ENCODE measurements at regions not wholly inside any gene's neighbourhood (a gene's known extent, or its start where the extent isn't known, plus 50 kb on each side); places are given as distances from the start of the nearest gene placed in this dataset.

DNA sequence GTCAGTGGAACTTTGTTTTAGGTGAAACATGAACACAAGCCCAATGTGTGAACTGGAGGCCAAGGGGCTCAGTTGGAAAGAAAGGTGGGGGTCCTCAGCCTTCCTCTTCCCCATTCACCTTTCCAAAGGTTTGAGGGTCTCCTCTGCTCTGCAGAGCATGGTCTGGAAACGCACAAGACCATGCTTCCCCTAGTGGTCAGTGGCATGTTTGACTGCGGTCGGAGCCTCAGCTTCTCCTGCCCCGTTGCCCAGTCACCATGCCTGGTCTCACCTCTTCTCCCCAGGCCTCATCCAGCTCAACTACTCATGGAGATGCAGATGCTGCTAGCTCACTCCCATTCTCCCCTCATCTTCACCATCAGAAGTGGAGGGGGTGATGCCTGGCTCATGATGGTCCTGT, 340.3 kb downstream of the GADD45G start (continued):
- TF ChIP-seq, protein P1, sequence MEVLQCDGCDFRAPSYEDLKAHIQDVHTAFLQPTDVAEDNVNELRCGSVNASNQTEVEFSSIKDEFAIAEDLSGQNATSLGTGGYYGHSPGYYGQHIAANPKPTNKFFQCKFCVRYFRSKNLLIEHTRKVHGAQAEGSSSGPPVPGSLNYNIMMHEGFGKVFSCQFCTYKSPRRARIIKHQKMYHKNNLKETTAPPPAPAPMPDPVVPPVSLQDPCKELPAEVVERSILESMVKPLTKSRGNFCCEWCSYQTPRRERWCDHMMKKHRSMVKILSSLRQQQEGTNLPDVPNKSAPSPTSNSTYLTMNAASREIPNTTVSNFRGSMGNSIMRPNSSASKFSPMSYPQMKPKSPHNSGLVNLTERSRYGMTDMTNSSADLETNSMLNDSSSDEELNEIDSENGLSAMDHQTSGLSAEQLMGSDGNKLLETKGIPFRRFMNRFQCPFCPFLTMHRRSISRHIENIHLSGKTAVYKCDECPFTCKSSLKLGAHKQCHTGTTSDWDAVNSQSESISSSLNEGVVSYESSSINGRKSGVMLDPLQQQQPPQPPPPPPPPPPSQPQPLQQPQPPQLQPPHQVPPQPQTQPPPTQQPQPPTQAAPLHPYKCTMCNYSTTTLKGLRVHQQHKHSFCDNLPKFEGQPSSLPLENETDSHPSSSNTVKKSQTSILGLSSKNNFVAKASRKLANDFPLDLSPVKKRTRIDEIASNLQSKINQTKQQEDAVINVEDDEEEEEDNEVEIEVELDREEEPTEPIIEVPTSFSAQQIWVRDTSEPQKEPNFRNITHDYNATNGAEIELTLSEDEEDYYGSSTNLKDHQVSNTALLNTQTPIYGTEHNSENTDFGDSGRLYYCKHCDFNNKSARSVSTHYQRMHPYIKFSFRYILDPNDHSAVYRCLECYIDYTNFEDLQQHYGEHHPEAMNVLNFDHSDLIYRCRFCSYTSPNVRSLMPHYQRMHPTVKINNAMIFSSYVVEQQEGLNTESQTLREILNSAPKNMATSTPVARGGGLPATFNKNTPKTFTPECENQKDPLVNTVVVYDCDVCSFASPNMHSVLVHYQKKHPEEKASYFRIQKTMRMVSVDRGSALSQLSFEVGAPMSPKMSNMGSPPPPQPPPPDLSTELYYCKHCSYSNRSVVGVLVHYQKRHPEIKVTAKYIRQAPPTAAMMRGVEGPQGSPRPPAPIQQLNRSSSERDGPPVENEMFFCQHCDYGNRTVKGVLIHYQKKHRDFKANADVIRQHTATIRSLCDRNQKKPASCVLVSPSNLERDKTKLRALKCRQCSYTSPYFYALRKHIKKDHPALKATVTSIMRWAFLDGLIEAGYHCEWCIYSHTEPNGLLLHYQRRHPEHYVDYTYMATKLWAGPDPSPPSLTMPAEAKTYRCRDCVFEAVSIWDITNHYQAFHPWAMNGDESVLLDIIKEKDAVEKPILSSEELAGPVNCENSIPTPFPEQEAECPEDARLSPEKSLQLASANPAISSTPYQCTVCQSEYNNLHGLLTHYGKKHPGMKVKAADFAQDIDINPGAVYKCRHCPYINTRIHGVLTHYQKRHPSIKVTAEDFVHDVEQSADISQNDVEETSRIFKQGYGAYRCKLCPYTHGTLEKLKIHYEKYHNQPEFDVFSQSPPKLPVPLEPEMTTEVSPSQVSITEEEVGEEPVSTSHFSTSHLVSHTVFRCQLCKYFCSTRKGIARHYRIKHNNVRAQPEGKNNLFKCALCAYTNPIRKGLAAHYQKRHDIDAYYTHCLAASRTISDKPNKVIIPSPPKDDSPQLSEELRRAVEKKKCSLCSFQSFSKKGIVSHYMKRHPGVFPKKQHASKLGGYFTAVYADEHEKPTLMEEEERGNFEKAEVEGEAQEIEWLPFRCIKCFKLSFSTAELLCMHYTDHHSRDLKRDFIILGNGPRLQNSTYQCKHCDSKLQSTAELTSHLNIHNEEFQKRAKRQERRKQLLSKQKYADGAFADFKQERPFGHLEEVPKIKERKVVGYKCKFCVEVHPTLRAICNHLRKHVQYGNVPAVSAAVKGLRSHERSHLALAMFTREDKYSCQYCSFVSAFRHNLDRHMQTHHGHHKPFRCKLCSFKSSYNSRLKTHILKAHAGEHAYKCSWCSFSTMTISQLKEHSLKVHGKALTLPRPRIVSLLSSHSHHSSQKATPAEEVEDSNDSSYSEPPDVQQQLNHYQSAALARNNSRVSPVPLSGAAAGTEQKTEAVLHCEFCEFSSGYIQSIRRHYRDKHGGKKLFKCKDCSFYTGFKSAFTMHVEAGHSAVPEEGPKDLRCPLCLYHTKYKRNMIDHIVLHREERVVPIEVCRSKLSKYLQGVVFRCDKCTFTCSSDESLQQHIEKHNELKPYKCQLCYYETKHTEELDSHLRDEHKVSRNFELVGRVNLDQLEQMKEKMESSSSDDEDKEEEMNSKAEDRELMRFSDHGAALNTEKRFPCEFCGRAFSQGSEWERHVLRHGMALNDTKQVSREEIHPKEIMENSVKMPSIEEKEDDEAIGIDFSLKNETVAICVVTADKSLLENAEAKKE (CRISPR knock-in tag; IDR thresholded peaks at IDR 0.05): 0 out of 2 replicates have a peak, but pooled peaks have one; percentile 61
- TF ChIP-seq, protein P2, sequence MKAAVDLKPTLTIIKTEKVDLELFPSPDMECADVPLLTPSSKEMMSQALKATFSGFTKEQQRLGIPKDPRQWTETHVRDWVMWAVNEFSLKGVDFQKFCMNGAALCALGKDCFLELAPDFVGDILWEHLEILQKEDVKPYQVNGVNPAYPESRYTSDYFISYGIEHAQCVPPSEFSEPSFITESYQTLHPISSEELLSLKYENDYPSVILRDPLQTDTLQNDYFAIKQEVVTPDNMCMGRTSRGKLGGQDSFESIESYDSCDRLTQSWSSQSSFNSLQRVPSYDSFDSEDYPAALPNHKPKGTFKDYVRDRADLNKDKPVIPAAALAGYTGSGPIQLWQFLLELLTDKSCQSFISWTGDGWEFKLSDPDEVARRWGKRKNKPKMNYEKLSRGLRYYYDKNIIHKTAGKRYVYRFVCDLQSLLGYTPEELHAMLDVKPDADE (IDR thresholded peaks at IDR 0.05): no peak
- TF ChIP-seq NANOG (IDR thresholded peaks at IDR 0.05; ENCODE audit: borderline replicate concordance) (no peak), ZNF331 (CRISPR knock-in tag; IDR thresholded peaks at IDR 0.05; ENCODE audit: low read depth) (no peak), POLR2AphosphoS5 (IDR thresholded peaks at IDR 0.05; ENCODE audit: low read depth) (no peak), CREB1 (CRISPR knock-in tag; IDR thresholded peaks at IDR 0.05; ENCODE audit: low read depth) (no peak), ZNF114 (CRISPR knock-in tag; IDR thresholded peaks at IDR 0.05) (no peak), STAT1 (IDR thresholded peaks at IDR 0.05; ENCODE audit: unreplicated experiment) (no peak)
- TF ChIP-seq, protein P3, sequence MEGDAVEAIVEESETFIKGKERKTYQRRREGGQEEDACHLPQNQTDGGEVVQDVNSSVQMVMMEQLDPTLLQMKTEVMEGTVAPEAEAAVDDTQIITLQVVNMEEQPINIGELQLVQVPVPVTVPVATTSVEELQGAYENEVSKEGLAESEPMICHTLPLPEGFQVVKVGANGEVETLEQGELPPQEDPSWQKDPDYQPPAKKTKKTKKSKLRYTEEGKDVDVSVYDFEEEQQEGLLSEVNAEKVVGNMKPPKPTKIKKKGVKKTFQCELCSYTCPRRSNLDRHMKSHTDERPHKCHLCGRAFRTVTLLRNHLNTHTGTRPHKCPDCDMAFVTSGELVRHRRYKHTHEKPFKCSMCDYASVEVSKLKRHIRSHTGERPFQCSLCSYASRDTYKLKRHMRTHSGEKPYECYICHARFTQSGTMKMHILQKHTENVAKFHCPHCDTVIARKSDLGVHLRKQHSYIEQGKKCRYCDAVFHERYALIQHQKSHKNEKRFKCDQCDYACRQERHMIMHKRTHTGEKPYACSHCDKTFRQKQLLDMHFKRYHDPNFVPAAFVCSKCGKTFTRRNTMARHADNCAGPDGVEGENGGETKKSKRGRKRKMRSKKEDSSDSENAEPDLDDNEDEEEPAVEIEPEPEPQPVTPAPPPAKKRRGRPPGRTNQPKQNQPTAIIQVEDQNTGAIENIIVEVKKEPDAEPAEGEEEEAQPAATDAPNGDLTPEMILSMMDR (conservative IDR thresholded peaks at IDR 0.05; ENCODE audit: low read depth in 2 of 2): peak; percentile 48 to 65
- TF ChIP-seq, protein P4, sequence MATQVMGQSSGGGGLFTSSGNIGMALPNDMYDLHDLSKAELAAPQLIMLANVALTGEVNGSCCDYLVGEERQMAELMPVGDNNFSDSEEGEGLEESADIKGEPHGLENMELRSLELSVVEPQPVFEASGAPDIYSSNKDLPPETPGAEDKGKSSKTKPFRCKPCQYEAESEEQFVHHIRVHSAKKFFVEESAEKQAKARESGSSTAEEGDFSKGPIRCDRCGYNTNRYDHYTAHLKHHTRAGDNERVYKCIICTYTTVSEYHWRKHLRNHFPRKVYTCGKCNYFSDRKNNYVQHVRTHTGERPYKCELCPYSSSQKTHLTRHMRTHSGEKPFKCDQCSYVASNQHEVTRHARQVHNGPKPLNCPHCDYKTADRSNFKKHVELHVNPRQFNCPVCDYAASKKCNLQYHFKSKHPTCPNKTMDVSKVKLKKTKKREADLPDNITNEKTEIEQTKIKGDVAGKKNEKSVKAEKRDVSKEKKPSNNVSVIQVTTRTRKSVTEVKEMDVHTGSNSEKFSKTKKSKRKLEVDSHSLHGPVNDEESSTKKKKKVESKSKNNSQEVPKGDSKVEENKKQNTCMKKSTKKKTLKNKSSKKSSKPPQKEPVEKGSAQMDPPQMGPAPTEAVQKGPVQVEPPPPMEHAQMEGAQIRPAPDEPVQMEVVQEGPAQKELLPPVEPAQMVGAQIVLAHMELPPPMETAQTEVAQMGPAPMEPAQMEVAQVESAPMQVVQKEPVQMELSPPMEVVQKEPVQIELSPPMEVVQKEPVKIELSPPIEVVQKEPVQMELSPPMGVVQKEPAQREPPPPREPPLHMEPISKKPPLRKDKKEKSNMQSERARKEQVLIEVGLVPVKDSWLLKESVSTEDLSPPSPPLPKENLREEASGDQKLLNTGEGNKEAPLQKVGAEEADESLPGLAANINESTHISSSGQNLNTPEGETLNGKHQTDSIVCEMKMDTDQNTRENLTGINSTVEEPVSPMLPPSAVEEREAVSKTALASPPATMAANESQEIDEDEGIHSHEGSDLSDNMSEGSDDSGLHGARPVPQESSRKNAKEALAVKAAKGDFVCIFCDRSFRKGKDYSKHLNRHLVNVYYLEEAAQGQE (IDR thresholded peaks at IDR 0.05; ENCODE audit: unreplicated experiment): no peak

Measured in GM23338 (cell line).